GM23338 (cell line): ENCODE measurements at regions not wholly inside any gene's neighbourhood (a gene's known extent, or its start where the extent isn't known, plus 50 kb on each side); places are given as distances from the start of the nearest gene placed in this dataset.

Experiments
- ATAC-seq: fragments of 200-7000 bp; cut with Tn5 transposase; 3 replicates; pipeline ENCODE4 v1.9.1; 2020
- DNase-seq: peaks from one replicate; pipeline ENCODE4 v3.0.0-alpha.2; 2015; ENCODE audit warnings: low spot score
- H2AFZ ChIP-seq: fragments of 200-600 bp; sonication (generic); 2 replicates; pipeline ENCODE4 v1.8.0; 2016; ENCODE audit warnings: antibody characterized with exemption, mild to moderate bottlenecking, moderate library complexity
- H3F3A ChIP-seq: fragments of 200-600 bp; sonication (generic); replicated peaks from 2 replicates; pipeline ENCODE4 v1.8.0; 2017; ENCODE audit warnings: antibody characterized with exemption, mixed run types, low read depth
- H3K27ac ChIP-seq: fragments of 200-600 bp; sonication (generic); 2 replicates; pipeline ENCODE4 v1.6.1; 2016; ENCODE audit warnings: low read depth
- H3K27me3 ChIP-seq: fragments of 200-600 bp; sonication (generic); 2 replicates; pipeline ENCODE4 v1.8.0; 2016; ENCODE audit warnings: mild to moderate bottlenecking, mixed run types, moderate library complexity; ENCODE audit not compliant: insufficient read depth
- H3K36me3 ChIP-seq: fragments of 200-600 bp; sonication (generic); 2 replicates; pipeline ENCODE4 v1.8.0; 2016; ENCODE audit warnings: mild to moderate bottlenecking; ENCODE audit not compliant: insufficient read depth
- H3K4me1 ChIP-seq: fragments of 200-600 bp; sonication (generic); 2 replicates; pipeline ENCODE4 v1.8.0; 2016; ENCODE audit warnings: mild to moderate bottlenecking, moderate library complexity; ENCODE audit not compliant: insufficient read depth
- H3K4me2 ChIP-seq: fragments of 200-600 bp; sonication (generic); 2 replicates; pipeline ENCODE4 v1.7.1; 2017; ENCODE audit warnings: mixed run types
- H3K4me3 ChIP-seq: fragments of 200-600 bp; sonication (generic); 2 replicates; pipeline ENCODE4 v1.6.1; 2016; ENCODE audit warnings: mixed run types
- H3K79me2 ChIP-seq: fragments of 200-600 bp; sonication (generic); replicated peaks from 2 replicates; pipeline ENCODE4 v1.8.0; 2017; ENCODE audit warnings: mild to moderate bottlenecking; ENCODE audit not compliant: insufficient read depth
- H3K9me2 ChIP-seq: fragments of 200-600 bp; sonication (generic); 2 replicates; pipeline ENCODE4 v1.8.0; 2017; ENCODE audit not compliant: insufficient read depth
- H4K20me1 ChIP-seq: fragments of 200-600 bp; sonication (generic); replicated peaks from 2 replicates; pipeline ENCODE4 v1.8.0; 2017; ENCODE audit warnings: mild to moderate bottlenecking; ENCODE audit not compliant: insufficient read depth
- H3K27ac Mint-ChIP-seq: 2 replicates; pipeline ENCODE4 v1.8.0; 2020; ENCODE audit warnings: inconsistent platforms, mild to moderate bottlenecking, moderate library complexity, mixed read lengths
- H3K27me3 Mint-ChIP-seq: 3 replicates; pipeline ENCODE4 v1.8.0; 2022; ENCODE audit warnings: low read depth, mild to moderate bottlenecking, moderate library complexity, mixed read lengths, inconsistent platforms; ENCODE audit not compliant: insufficient read depth, poor library complexity
- H3K36me3 Mint-ChIP-seq: 3 replicates; pipeline ENCODE4 v1.8.0; 2021; ENCODE audit warnings: low read depth, mild to moderate bottlenecking, inconsistent platforms, moderate library complexity, mixed read lengths
- H3K4me1 Mint-ChIP-seq: 3 replicates; pipeline ENCODE4 v1.8.0; 2020; ENCODE audit warnings: mild to moderate bottlenecking, inconsistent platforms, mixed read lengths
- H3K4me3 Mint-ChIP-seq: 3 replicates; pipeline ENCODE4 v1.8.0; 2021; ENCODE audit warnings: moderate library complexity, mild to moderate bottlenecking, inconsistent platforms, mixed read lengths
- H3K9me3 Mint-ChIP-seq: 3 replicates; pipeline ENCODE4 v1.8.0; 2020; ENCODE audit warnings: moderate library complexity, mild to moderate bottlenecking, inconsistent platforms, mixed read lengths
- CREB1 ChIP-seq: fragments of 250-450 bp; sonication (Bioruptor Pico); IDR thresholded peaks from 2 replicates; pipeline ENCODE4 v1.5.0; 2020; ENCODE audit warnings: low read depth, mild to moderate bottlenecking, moderate library complexity
- CTCF ChIP-seq, 2 experiments: fragments of 200-600 bp in 1 of 2; sonication (generic) in 1 of 2; conservative IDR thresholded peaks; 2 replicates each; pipeline versions ENCODE4 v1.5.1 to v1.6.1; 2016 to 2017; ENCODE audit warnings: antibody characterized with exemption in 2 of 2, low read depth in 2 of 2, mild to moderate bottlenecking in 2 of 2, moderate library complexity in 1 of 2
- EZH2 ChIP-seq: fragments of 200-600 bp; sonication (generic); IDR thresholded peaks from one replicate; pipeline ENCODE4 v1.8.0; 2017; ENCODE audit warnings: antibody characterized with exemption, mild to moderate bottlenecking, low read depth; ENCODE audit not compliant: unreplicated experiment
- EZH2phosphoT487 ChIP-seq: fragments of 200-600 bp; sonication (generic); IDR thresholded peaks from one replicate; pipeline ENCODE4 v1.8.1; 2018; ENCODE audit warnings: antibody characterized with exemption; ENCODE audit not compliant: unreplicated experiment
- JUNB ChIP-seq: IDR thresholded peaks from one replicate; pipeline ENCODE4 v1.6.1; 2016; ENCODE audit warnings: antibody characterized with exemption; ENCODE audit not compliant: unreplicated experiment
- NANOG ChIP-seq: IDR thresholded peaks from 2 replicates; pipeline ENCODE4 v1.6.1; 2016; ENCODE audit warnings: antibody characterized with exemption, borderline replicate concordance
- POLR2AphosphoS5 ChIP-seq: IDR thresholded peaks from 2 replicates; pipeline ENCODE4 v1.6.1; 2016; ENCODE audit warnings: antibody characterized with exemption, low read depth
- STAT1 ChIP-seq: IDR thresholded peaks from one replicate; pipeline ENCODE4 v1.6.1; 2016; ENCODE audit warnings: antibody characterized with exemption; ENCODE audit not compliant: unreplicated experiment
- ZNF462 ChIP-seq: fragments of 250-450 bp; sonication (Bioruptor Pico); IDR thresholded peaks from 2 replicates; pipeline ENCODE4 v1.5.0; 2020; ENCODE audit warnings: mild to moderate bottlenecking, moderate library complexity

GRCh38 chr18:24595561-24596031 lies 135.2 kb downstream of the HRH4 start:
- Histone ChIP-seq H3K9me2 (0 out of 2 replicates have a peak, but pooled peaks cover 6% of the 10 kb centered on the region), H3K27me3 (no peaks in the 10 kb centered on the region), H3K79me2 (no peaks in the 10 kb centered on the region), H3F3A (no peaks in the 10 kb centered on the region), H2AFZ (0 out of 2 replicates have a peak overlapping the region, but pooled peaks have one; percentile 10), H3K4me3 (no peak overlapping the region), H4K20me1 (no peaks in the 10 kb centered on the region), H3K27ac (no peak overlapping the region), H3K4me1 (no peaks in the 10 kb centered on the region), H3K4me2 (no peak overlapping the region), H3K36me3 (no peaks in the 10 kb centered on the region)
- no peak for DNase-seq
- TF ChIP-seq JUNB = no peak
- TF ChIP-seq ZNF462 (CRISPR knock-in tag) = no peak
- TF ChIP-seq EZH2phosphoT487 = no peak
- TF ChIP-seq POLR2AphosphoS5 = no peak
- no peak for TF ChIP-seq CREB1 (CRISPR knock-in tag)
- no peak for TF ChIP-seq STAT1
- no peak overlapping the region for H3K27ac Mint-ChIP-seq
- peaks cover 14% of the 10 kb centered on the region for H3K9me3 Mint-ChIP-seq
- H3K4me1 Mint-ChIP-seq = 0 out of 3 replicates have a peak, but pooled peaks cover 3% of the 10 kb centered on the region
- H3K4me3 Mint-ChIP-seq = no peak overlapping the region
- H3K36me3 Mint-ChIP-seq = peaks cover 5% of the 10 kb centered on the region; the same call in 1 of the 3 replicates
- no peak for ATAC-seq
- no peaks in the 10 kb centered on the region for H3K27me3 Mint-ChIP-seq

- no peaks in the 10 kb centered on the region for H3K9me2 ChIP-seq
- no peaks in the 10 kb centered on the region for H3F3A ChIP-seq
- DNase-seq (peak; percentile 84), ATAC-seq (peak; percentile 58)
- Mint-ChIP-seq H3K27ac (no peak overlapping the region), H3K9me3 (no peaks in the 10 kb centered on the region), H3K36me3 (no peaks in the 10 kb centered on the region), H3K27me3 (no peaks in the 10 kb centered on the region), H3K4me1 (peaks cover 21% of the 10 kb centered on the region), H3K4me3 (no peak overlapping the region)
- H4K20me1 ChIP-seq = no peaks in the 10 kb centered on the region
- H3K27ac ChIP-seq = no peak overlapping the region
- H3K4me1 ChIP-seq = peaks cover 17% of the 10 kb centered on the region
- no peaks in the 10 kb centered on the region for H3K79me2 ChIP-seq
- H3K4me3 ChIP-seq = no peak overlapping the region
- TF ChIP-seq JUNB = no peak
- no peak for TF ChIP-seq NANOG
- TF ChIP-seq EZH2 = no peak
- no peak for TF ChIP-seq POLR2AphosphoS5
- TF ChIP-seq CTCF (conservative IDR thresholded peaks at IDR 0.05; ENCODE audit: low read depth in 2 of 2) = peak; percentile 67 to 83
- TF ChIP-seq CREB1 (CRISPR knock-in tag) = no peak
- no peak overlapping the region for H2AFZ ChIP-seq
- no peaks in the 10 kb centered on the region for H3K36me3 ChIP-seq
- no peaks in the 10 kb centered on the region for H3K27me3 ChIP-seq
- no peak overlapping the region for H3K4me2 ChIP-seq
These were observed 139.7 kb downstream of the HRH4 start for GRCh38 chr18:24600076-24600654.
